HAP-1 (cell line): ENCODE measurements at regions not wholly inside any gene's neighbourhood (a gene's known extent, or its start where the extent isn't known, plus 50 kb on each side); places are given as distances from the start of the nearest gene placed in this dataset.

ENCODE experiments used
- DNase-seq, 2 experiments: peaks; one replicate each; pipeline ENCODE4 v3.0.0-alpha.2; 2016 to 2020; ENCODE audit warnings: low spot score in 2 of 2
- H3K27me3 ChIP-seq: fragments of 250-450 bp; sonication (Bioruptor Pico); 2 replicates; pipeline ENCODE4 v1.5.1; 2020; ENCODE audit warnings: low read depth, mild to moderate bottlenecking, moderate library complexity
- H3K36me3 ChIP-seq: fragments of 250-450 bp; sonication (Bioruptor Pico); replicated peaks from 2 replicates; pipeline ENCODE4 v1.5.1; 2020; ENCODE audit warnings: mild to moderate bottlenecking
- H3K4me1 ChIP-seq: fragments of 250-450 bp; sonication (Bioruptor Pico); 2 replicates; pipeline ENCODE4 v1.5.1; 2020; ENCODE audit warnings: mild to moderate bottlenecking
- H3K4me3 ChIP-seq: fragments of 250-450 bp; sonication (Bioruptor Pico); 2 replicates; pipeline ENCODE4 v1.5.1; 2020; ENCODE audit warnings: mild to moderate bottlenecking, moderate library complexity
- H3K9me3 ChIP-seq: fragments of 250-450 bp; sonication (Bioruptor Pico); 2 replicates; pipeline ENCODE4 v1.5.1; 2020; ENCODE audit warnings: mild to moderate bottlenecking, moderate library complexity
- in situ Hi-C: fragments of 300-500 bp; cut with MboI; formaldehyde crosslinking; loops from 3 replicates; pipeline ENCODE4 v1.14.3; 2020; ENCODE audit warnings: low sequenced_read_pairs, inconsistent platforms, mixed read lengths

DNA sequence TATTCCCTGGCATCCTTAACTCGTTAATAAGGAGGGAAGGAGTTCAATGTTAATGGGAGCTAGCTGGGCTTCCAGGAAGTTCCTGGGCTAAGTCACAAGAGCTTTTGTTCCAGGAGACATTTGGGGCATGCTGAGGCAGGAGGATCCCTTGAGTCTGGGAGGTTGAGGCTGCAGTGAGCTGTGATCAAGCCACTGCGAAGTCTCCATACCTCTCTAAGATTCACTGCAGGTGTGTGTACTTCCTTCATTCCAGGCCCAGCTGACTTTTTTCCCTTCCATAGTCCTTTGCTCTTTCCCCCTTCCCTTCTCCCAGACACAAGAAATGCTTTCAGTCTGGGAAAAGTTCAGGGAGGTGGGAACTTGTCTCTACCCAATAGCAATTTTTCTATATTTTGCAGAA is 489.8 kb downstream of the NPIPA7 start:
- H3K9me3 ChIP-seq: no peaks in the 10 kb centered on the region
- no peak for DNase-seq
- H3K27me3 ChIP-seq: no peaks in the 10 kb centered on the region
- no peaks in the 10 kb centered on the region for H3K4me1 ChIP-seq
- H3K4me3 ChIP-seq: no peak overlapping the region
- no peaks in the 10 kb centered on the region for H3K36me3 ChIP-seq
- in situ Hi-C loops: no loop called here

DNA sequence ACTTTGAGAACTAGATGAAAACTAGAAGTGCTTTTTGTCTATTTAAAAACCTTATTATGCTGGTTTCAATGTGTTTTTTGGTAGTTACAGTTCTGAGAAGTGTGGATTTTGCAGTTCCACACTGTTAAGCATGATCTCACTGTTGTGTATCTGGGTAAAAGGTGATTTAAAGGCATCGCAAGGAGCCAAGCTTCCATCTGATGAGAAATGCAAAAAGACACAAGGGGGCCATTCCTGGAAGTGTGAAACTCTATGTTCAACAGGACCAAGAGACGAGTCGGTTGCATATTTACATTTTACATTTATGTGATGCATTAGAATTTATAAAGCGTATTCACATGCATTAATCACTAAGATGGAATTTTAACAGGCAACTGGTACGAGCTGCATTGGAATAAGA is 490.8 kb downstream of the NPIPA7 start:
- Histone ChIP-seq H3K4me3 (no peak overlapping the region), H3K27me3 (no peaks in the 10 kb centered on the region)
- in situ Hi-C loops: no loop called here

DNA sequence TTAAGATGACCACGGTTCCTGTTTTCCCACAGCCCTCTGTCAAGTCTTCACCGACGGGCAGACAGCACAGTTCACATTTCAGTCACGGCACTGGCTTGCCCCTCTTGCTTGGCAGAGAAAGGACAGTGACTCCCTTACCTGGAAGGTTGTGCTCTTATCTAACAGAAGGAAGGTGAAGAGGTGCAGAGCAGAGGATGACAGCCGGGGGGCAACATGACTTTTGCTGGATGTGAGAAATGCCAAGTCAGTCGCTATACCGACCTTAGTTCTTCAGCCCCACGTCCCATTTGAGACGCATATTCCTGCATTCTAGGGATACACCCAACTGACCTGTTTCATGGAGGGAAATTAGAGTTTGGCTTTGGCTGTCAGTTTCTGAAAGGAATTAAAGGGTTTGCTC is 492.3 kb downstream of the NPIPA7 start:
- Histone ChIP-seq H3K27me3 (no peaks in the 10 kb centered on the region), H3K4me1 (no peaks in the 10 kb centered on the region), H3K4me3 (no peak overlapping the region), H3K9me3 (no peaks in the 10 kb centered on the region), H3K36me3 (no peaks in the 10 kb centered on the region)
- in situ Hi-C loops: no loop called here
- DNase-seq: no peak

More for the DNA sequence above, 490.8 kb downstream of the NPIPA7 start:
- H3K9me3 ChIP-seq: no peaks in the 10 kb centered on the region
- no peak for DNase-seq
- no peaks in the 10 kb centered on the region for H3K4me1 ChIP-seq
- no peaks in the 10 kb centered on the region for H3K36me3 ChIP-seq

DNA sequence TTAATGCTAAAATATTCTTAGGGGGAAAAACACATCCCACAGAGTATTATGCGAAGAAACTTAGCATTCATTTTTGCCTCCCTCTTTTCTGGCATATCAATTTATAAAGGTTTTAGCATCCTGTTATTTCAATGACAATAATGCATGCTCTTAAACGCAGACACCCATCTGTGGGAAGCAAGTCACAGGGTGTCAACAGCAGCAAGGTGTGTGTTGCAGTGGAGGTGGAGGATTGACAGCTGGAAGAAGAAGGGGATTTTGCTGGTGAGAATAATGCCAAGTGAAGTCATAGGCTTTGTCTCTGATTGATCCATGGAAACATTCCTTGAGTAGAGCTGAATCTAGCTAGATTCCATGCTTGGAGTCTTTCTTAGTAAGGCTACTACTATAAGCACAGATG is 498.1 kb downstream of the NPIPA7 start:
- H3K4me1 ChIP-seq: no peaks in the 10 kb centered on the region
- DNase-seq: no peak
- in situ Hi-C loops: loop anchor here (25.0 kb wide), 1 partner anchor 90 kb away; no protein-coding TSS in a partner anchor
- H3K27me3 ChIP-seq: no peaks in the 10 kb centered on the region
- no peaks in the 10 kb centered on the region for H3K9me3 ChIP-seq
- no peak overlapping the region for H3K4me3 ChIP-seq
- no peaks in the 10 kb centered on the region for H3K36me3 ChIP-seq

DNA sequence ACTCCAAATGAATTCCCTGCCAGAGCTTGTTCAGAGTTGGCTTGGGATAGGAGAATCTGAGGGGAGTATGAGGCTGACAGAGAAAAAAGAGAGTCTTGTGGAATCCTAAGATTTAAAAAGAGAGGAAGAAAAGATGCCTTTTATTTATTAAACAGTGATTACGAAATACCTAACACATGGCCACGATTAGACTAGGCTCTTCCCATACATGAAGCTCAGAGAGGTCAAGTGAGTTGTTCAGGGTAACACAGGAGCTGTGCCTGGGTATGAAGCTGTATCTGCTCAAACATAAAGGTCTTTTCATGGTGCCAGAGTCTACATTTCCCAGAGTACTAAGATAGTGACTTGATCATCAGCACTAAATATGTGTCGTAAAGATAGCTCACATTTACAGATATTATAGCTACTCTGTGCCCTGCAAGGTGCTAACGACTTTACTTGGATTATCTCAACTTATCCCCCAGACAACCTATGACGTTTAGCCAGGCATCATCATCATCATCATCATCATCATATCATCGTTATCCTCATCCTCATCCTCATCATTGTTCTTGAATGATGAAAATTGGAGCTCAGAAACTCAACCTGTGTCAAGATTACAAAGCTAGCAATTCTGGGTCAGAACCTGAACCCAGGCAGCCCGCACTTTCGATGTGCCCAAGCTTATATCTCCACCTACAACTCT is 500.8 kb downstream of the NPIPA7 start:
- H3K4me1 ChIP-seq: no peaks in the 10 kb centered on the region
- no peaks in the 10 kb centered on the region for H3K36me3 ChIP-seq
- H3K4me3 ChIP-seq: no peak overlapping the region
- DNase-seq: no peak
- in situ Hi-C loops: loop anchor here (25.0 kb wide), 1 partner anchor 92 kb away; no protein-coding TSS in a partner anchor
- no peaks in the 10 kb centered on the region for H3K9me3 ChIP-seq
- no peaks in the 10 kb centered on the region for H3K27me3 ChIP-seq

DNA sequence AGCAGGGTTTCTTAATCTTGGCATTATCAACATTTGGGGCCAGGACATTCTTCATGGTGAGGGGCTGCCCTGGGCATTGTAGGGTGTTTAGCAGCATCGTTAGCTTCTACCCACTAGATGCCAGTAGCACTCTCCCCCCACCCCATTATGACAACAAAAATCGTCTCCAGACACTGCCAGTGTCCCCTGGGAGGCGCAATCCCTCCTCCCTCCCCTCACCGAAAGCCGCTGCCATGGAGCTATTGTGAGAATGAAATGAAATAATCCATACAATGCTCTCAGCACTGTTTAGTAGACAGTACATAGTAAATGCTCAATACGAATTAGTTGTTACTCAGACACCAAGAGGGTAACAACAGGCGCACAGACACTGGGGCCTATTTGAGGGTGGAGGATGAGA is 502.9 kb downstream of the NPIPA7 start:
- no peaks in the 10 kb centered on the region for H3K4me1 ChIP-seq
- no peak for DNase-seq
- no peak overlapping the region for H3K4me3 ChIP-seq
- no peaks in the 10 kb centered on the region for H3K27me3 ChIP-seq
- H3K36me3 ChIP-seq: no peaks in the 10 kb centered on the region
- in situ Hi-C loops: loop anchor here (25.0 kb wide), 1 partner anchor 95 kb away; no protein-coding TSS in a partner anchor
- H3K9me3 ChIP-seq: no peaks in the 10 kb centered on the region

DNA sequence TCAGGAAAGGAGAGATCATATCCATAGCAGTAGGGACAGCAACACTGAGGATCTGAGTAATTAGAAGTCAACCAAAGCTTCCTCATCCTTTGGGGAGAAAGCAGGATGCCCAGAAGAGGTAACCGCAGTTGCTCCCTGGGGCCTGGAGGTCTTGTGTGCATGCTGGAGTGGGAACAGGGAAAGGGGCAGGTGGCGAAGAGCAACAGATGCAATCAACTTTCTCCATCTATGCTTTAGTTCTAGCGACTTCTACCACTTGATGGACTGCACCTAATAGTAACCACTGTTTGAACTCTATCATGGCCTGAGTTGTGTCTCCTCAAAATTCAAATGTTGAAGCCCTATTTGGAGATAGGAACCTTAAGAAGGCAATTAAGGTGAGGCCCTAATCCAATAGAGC is 503.8 kb downstream of the NPIPA7 start:
- no peak overlapping the region for H3K4me3 ChIP-seq
- in situ Hi-C loops: loop anchor here (25.0 kb wide), 1 partner anchor 95 kb away; no protein-coding TSS in a partner anchor
- DNase-seq: no peak
- H3K27me3 ChIP-seq: no peaks in the 10 kb centered on the region
- H3K4me1 ChIP-seq: no peaks in the 10 kb centered on the region
- H3K9me3 ChIP-seq: no peaks in the 10 kb centered on the region
- H3K36me3 ChIP-seq: no peaks in the 10 kb centered on the region

DNA sequence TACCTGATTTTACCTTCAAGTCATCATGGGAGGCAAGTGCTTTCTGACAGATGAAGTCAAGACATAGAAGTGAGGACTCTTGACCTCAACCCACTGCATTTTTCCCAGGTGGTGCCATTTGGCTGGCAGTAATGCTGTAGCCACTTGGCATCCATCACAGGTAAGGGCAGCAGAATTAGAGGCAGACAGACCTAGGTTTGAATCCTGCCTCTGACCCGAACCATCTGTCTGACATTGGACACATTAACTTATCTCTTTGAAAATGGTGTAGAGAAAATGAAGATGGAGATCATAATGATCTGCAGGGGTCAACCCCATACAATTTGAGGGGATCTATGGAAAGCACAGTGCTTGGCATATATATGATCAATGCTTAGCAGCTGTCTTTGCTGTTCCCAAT is 505.5 kb downstream of the NPIPA7 start:
- Histone ChIP-seq H3K9me3 (no peaks in the 10 kb centered on the region), H3K27me3 (no peaks in the 10 kb centered on the region), H3K4me1 (no peaks in the 10 kb centered on the region), H3K36me3 (no peaks in the 10 kb centered on the region), H3K4me3 (no peak overlapping the region)
- DNase-seq: no peak
- in situ Hi-C loops: loop anchor here (25.0 kb wide), 1 partner anchor 97 kb away; no protein-coding TSS in a partner anchor

DNA sequence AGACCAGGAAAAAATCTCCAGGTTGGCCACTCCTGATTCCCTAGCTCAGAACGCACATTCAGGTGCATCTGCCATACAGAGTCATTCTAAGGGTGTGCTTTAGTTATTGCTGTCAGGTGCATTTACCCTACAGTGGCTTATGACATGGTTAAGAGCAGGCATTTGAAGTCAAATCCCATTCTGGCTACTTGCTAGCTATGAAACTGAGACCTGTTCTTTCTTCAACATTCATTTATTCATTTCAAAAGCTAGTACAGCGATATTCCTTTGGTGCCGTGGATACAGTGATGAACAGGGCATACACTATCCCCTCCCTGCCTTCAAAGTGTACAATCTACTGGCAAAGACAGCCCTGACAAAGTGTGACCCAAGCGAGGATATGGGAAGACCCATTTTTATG is 508.3 kb downstream of the NPIPA7 start:
- in situ Hi-C loops: loop anchor here (25.0 kb wide), 1 partner anchor 100 kb away; no protein-coding TSS in a partner anchor
- Histone ChIP-seq H3K27me3 (no peaks in the 10 kb centered on the region), H3K9me3 (no peaks in the 10 kb centered on the region), H3K4me1 (no peaks in the 10 kb centered on the region), H3K4me3 (no peak overlapping the region), H3K36me3 (no peaks in the 10 kb centered on the region)
- no peak for DNase-seq

DNA sequence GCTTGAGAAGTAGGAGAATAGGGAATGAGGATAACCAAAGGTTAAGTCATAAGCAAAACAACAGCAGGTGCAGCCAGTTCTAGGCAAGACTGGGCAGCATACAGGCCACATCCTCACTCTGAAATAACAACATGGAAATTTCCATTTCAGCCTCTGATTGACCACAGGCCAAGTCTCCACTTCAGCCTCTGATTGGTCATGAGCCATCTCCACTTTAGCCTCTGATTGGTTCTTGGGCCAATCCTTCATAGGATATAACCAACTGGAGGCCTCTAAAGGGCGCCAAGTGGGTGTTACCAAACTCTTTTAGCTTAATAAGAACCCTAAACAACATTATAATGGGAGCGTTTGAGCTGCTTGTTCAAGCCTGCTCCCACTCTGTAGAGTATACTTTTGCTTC is 512.0 kb downstream of the NPIPA7 start:
- H3K9me3 ChIP-seq: no peaks in the 10 kb centered on the region
- H3K4me1 ChIP-seq: no peaks in the 10 kb centered on the region
- no peak for DNase-seq
- H3K36me3 ChIP-seq: no peaks in the 10 kb centered on the region
- in situ Hi-C loops: loop anchor here (25.0 kb wide), 1 partner anchor 104 kb away; no protein-coding TSS in a partner anchor
- no peaks in the 10 kb centered on the region for H3K27me3 ChIP-seq
- no peak overlapping the region for H3K4me3 ChIP-seq

DNA sequence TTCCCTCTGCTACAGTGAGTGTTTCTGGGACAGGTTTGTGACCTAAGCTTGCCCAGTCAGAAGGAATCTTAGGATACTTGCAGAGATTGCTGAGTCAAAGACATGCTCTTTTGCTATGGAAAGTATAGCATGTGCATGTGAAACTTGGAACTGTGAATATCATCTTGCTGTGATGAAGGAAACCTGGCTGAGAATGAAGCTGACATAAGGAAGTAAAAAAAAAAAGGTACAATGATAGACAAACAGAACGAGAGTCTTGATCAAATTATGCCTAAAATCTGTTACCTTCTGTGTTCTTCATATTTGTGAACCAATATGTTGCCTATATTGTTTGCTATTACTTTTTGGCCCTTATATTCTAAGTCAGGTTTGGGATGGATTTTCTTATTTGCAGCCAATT is 525.7 kb downstream of the NPIPA7 start:
- no peaks in the 10 kb centered on the region for H3K36me3 ChIP-seq
- no peak overlapping the region for H3K4me3 ChIP-seq
- no peaks in the 10 kb centered on the region for H3K9me3 ChIP-seq
- in situ Hi-C loops: no loop called here
- no peak for DNase-seq
- no peaks in the 10 kb centered on the region for H3K27me3 ChIP-seq
- no peaks in the 10 kb centered on the region for H3K4me1 ChIP-seq

DNA sequence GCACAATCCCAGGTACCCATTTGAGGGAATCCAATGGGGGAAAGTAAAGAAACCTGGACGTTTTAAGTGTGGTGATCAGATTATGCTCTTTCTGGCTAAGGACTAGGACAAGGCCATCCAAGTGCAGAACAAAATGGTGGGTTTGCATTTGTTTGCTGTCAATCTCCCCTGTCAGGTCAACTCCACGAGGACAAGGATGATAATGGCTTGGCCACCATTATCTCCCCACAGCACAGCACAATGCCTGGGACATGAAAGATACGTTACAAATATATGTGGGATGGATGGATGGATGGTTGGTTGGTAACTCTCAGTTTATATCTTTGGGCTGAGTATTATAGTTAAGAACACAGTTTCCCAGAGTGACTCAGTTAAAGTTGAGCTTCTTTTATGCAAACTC is 526.9 kb downstream of the NPIPA7 start:
- no peaks in the 10 kb centered on the region for H3K36me3 ChIP-seq
- H3K4me1 ChIP-seq: no peaks in the 10 kb centered on the region
- DNase-seq: no peak
- no peak overlapping the region for H3K4me3 ChIP-seq
- H3K27me3 ChIP-seq: no peaks in the 10 kb centered on the region
- in situ Hi-C loops: no loop called here
- no peaks in the 10 kb centered on the region for H3K9me3 ChIP-seq

DNA sequence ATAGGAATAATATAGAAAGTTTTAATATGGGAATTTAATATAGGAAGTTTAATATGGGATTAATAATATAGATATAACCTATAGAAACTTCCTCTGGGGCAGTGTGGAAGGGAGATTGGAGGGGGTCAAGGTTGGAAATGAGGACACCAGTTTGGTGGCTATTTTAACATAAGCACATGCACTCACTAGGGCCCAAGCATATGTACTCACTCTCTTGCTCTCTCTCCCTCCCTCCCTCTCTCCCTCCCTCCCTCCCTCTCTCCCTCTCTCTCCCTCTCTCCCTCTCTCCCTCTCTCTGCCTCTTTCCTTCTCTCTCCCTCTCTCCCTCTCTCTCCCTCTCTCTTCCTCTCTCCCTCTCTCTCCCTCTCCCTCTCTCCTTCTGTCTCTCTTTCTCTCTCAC is 528.1 kb downstream of the NPIPA7 start:
- H3K9me3 ChIP-seq: no peaks in the 10 kb centered on the region; the same call in 1 of the 2 replicates
- no peak overlapping the region for H3K4me3 ChIP-seq
- no peak for DNase-seq
- no peaks in the 10 kb centered on the region for H3K4me1 ChIP-seq
- H3K36me3 ChIP-seq: no peaks in the 10 kb centered on the region
- H3K27me3 ChIP-seq: no peaks in the 10 kb centered on the region
- in situ Hi-C loops: no loop called here

DNA sequence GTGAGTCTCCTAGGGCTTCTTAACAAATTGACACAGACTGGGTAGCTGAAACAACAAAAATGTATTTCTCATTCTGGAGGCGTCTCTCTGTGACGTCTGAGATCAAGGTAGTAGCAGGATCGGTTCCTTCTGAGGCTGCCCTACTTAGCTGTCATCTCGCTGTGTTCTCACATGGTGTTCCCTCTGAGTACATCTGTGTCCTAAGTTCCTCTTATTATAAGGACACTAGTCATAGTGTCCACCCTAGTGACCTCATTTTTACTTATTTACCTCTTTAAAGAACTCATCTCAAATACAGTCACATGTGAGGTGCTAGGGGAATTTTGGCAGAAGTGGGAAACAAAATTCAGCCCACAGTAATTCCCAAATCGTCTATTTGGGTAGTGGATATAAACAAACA is 529.1 kb downstream of the NPIPA7 start:
- H3K4me1 ChIP-seq: no peaks in the 10 kb centered on the region

More for the DNA sequence above, 529.1 kb downstream of the NPIPA7 start:
- Histone ChIP-seq H3K36me3 (no peaks in the 10 kb centered on the region), H3K27me3 (no peaks in the 10 kb centered on the region), H3K9me3 (no peaks in the 10 kb centered on the region; the same call in 1 of the 2 replicates), H3K4me3 (no peak overlapping the region)
- in situ Hi-C loops: no loop called here
- no peak for DNase-seq
